HEK293T (cell line): ENCODE measurements at regions not wholly inside any gene's neighbourhood (a gene's known extent, or its start where the extent isn't known, plus 50 kb on each side); places are given as distances from the start of the nearest gene placed in this dataset.

ENCODE experiments used
- CTCF ChIA-PET: fragments of 350-600 bp; formaldehyde crosslinking; extraction: SDS; loops from one replicate; lab custom pipeline; 2021; ENCODE audit warnings: antibody characterized with exemption, inconsistent platforms; lab: Yijun Ruan, JAX
- POLR2A ChIA-PET: fragments of 350-600 bp; formaldehyde crosslinking; extraction: SDS; loops from one replicate; lab custom pipeline; 2020; ENCODE audit warnings: antibody characterized with exemption, inconsistent platforms; lab: Yijun Ruan, JAX
- DNase-seq: peaks from one replicate; pipeline ENCODE4 v3.0.0; 2012; ENCODE audit warnings: mixed read lengths; ENCODE audit errors: extremely low spot score
- ARNT ChIP-seq: fragments of 450-650 bp; IDR thresholded peaks from 2 replicates; pipeline ENCODE4 v1.6.1; 2017; ENCODE audit warnings: mild to moderate bottlenecking
- BHLHE40 ChIP-seq: fragments of 450-650 bp; IDR thresholded peaks from 2 replicates; pipeline ENCODE4 v1.6.1; 2016; ENCODE audit warnings: mild to moderate bottlenecking, moderate library complexity, borderline replicate concordance
- CTBP1 ChIP-seq: fragments of 450-650 bp; IDR thresholded peaks from 2 replicates; pipeline ENCODE4 v1.6.1; 2016; ENCODE audit warnings: borderline replicate concordance
- ELF4 ChIP-seq: fragments of 450-650 bp; IDR thresholded peaks from 2 replicates; pipeline ENCODE4 v1.6.1; 2017; ENCODE audit warnings: antibody characterized with exemption
- FOXA1 ChIP-seq: fragments of 450-650 bp; IDR thresholded peaks from 2 replicates; pipeline ENCODE4 v1.6.1; 2016; ENCODE audit warnings: mild to moderate bottlenecking
- FOXK2 ChIP-seq: fragments of 450-650 bp; IDR thresholded peaks from 2 replicates; pipeline ENCODE4 v1.6.1; 2016; ENCODE audit warnings: mild to moderate bottlenecking
- FOXM1 ChIP-seq: fragments of 450-650 bp; IDR thresholded peaks from 2 replicates; pipeline ENCODE4 v1.6.1; 2017; ENCODE audit warnings: mild to moderate bottlenecking, borderline replicate concordance
- HDGF ChIP-seq: fragments of 450-650 bp; IDR thresholded peaks from 2 replicates; pipeline ENCODE4 v1.6.1; 2017; ENCODE audit warnings: antibody characterized with exemption, borderline replicate concordance
- L3MBTL2 ChIP-seq: fragments of 450-650 bp; conservative IDR thresholded peaks from 2 replicates; pipeline ENCODE4 v1.6.1; 2016; ENCODE audit warnings: mild to moderate bottlenecking
- LEF1 ChIP-seq: fragments of 450-650 bp; IDR thresholded peaks from 2 replicates; pipeline ENCODE4 v1.6.1; 2017; ENCODE audit warnings: mild to moderate bottlenecking, borderline replicate concordance
- NFRKB ChIP-seq: fragments of 450-650 bp; IDR thresholded peaks from 2 replicates; pipeline ENCODE4 v1.6.1; 2016; ENCODE audit warnings: mild to moderate bottlenecking, moderate library complexity
- SP1 ChIP-seq: fragments of 450-650 bp; IDR thresholded peaks from 2 replicates; pipeline ENCODE4 v1.6.1; 2017
- SUZ12 ChIP-seq: fragments of 450-650 bp; IDR thresholded peaks from 2 replicates; pipeline ENCODE4 v1.6.1; 2016; ENCODE audit warnings: mild to moderate bottlenecking
- TARDBP ChIP-seq: fragments of 450-650 bp; IDR thresholded peaks from 2 replicates; pipeline ENCODE4 v1.6.1; 2016
- ZNF384 ChIP-seq: fragments of 450-650 bp; IDR thresholded peaks from 2 replicates; pipeline ENCODE4 v1.6.1; 2016
- TF ChIP-seq, protein P1 (sequence below): fragments of 450-650 bp; IDR thresholded peaks from 2 replicates; pipeline ENCODE4 v1.6.1; 2016

DNA sequence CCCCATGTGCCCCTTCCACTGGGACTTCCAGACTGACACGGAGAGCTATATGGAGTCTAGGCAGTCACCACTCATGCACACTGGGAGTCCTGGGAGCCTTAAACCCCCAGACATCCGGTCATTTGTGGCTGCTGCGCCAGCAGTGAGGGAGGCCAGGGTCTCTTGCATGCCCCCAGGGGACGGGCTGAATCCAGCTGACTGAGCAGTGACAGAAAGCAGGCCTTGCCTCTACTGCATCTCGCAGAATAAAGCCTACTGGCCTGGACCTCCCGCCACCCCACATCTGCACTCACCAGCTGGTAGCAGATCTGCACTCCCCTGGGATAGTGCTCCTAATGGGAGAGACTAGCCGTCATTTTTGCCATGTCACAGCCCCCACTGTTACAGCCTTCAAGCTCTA lies 1234.2 kb downstream of the FAM133A start:
- ChIA-PET CTCF (no interaction called here), POLR2A (no interaction called here)
- no peak for TF ChIP-seq ZNF384
- no peak for TF ChIP-seq HDGF
- TF ChIP-seq NFRKB: no peak
- TF ChIP-seq SUZ12: no peak
- no peak for TF ChIP-seq LEF1
- TF ChIP-seq FOXA1: no peak
- TF ChIP-seq CTBP1: no peak
- no peak for DNase-seq

GRCh38 chrX:94908648-94909047 lies 1234.6 kb downstream of the FAM133A start:
- ChIA-PET POLR2A (no interaction called here), CTCF (no interaction called here)
- no peak for TF ChIP-seq HDGF
- TF ChIP-seq TARDBP: no peak
- TF ChIP-seq FOXM1: no peak
- TF ChIP-seq FOXA1: no peak
- TF ChIP-seq SUZ12: no peak
- TF ChIP-seq, protein P1, sequence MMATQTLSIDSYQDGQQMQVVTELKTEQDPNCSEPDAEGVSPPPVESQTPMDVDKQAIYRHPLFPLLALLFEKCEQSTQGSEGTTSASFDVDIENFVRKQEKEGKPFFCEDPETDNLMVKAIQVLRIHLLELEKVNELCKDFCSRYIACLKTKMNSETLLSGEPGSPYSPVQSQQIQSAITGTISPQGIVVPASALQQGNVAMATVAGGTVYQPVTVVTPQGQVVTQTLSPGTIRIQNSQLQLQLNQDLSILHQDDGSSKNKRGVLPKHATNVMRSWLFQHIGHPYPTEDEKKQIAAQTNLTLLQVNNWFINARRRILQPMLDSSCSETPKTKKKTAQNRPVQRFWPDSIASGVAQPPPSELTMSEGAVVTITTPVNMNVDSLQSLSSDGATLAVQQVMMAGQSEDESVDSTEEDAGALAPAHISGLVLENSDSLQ: no peak
- TF ChIP-seq BHLHE40: no peak
- no peak for TF ChIP-seq LEF1
- no peak for TF ChIP-seq ELF4
- no peak for TF ChIP-seq L3MBTL2
- no peak for TF ChIP-seq ZNF384
- no peak for TF ChIP-seq SP1
- TF ChIP-seq ARNT: no peak
- no peak for TF ChIP-seq CTBP1
- no peak for TF ChIP-seq NFRKB
- no peak for TF ChIP-seq FOXK2
- DNase-seq: no peak

DNA sequence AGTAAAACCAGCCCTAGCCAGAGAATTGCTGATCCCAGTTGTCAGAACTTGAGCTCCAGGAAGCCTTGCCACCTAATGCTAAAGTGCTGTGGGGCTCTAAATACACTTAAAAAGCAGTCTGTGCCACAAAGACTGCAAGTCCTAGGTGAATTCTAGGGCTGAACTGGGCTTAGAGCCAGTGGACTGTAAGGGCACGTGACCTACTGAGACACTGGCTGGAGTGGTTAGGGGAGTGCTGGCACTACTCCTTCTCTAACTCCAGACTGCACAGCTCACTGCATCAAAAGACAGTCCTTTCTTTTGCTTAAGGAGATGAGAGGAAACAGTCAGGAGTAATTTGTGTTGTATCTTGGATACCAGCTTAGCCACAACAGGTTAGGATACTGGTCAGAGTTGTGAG lies 1240.2 kb downstream of the FAM133A start:
- ChIA-PET CTCF (no interaction called here), POLR2A (no interaction called here)
- no peak for DNase-seq
- TF ChIP-seq CTBP1: no peak
- no peak for TF ChIP-seq FOXM1
- TF ChIP-seq, protein P1: no peak
- TF ChIP-seq HDGF: no peak
- TF ChIP-seq NFRKB: no peak
- no peak for TF ChIP-seq ZNF384
- TF ChIP-seq ARNT: no peak
- no peak for TF ChIP-seq SP1
- no peak for TF ChIP-seq SUZ12
- no peak for TF ChIP-seq FOXK2
- no peak for TF ChIP-seq ELF4
- no peak for TF ChIP-seq BHLHE40
- no peak for TF ChIP-seq FOXA1
- TF ChIP-seq L3MBTL2: no peak

GRCh38 chrX:94932278-94932965 lies 1258.4 kb downstream of the FAM133A start:
- no peak for DNase-seq
- ChIA-PET POLR2A (no interaction called here), CTCF (no interaction called here)
- TF ChIP-seq NFRKB (no peak), FOXM1 (no peak), SP1 (no peak), FOXA1 (no peak), ARNT (no peak), TARDBP (no peak), LEF1 (no peak), BHLHE40 (no peak)
- TF ChIP-seq, protein P1: no peak

GRCh38 chrX:94936722-94937121 lies 1262.7 kb downstream of the FAM133A start:
- no peak for DNase-seq
- ChIA-PET POLR2A (no interaction called here), CTCF (no interaction called here)
- TF ChIP-seq FOXM1: no peak
- TF ChIP-seq LEF1: no peak
- no peak for TF ChIP-seq ELF4
- no peak for TF ChIP-seq NFRKB
- no peak for TF ChIP-seq ZNF384
- TF ChIP-seq FOXK2: no peak
- no peak for TF ChIP-seq CTBP1
- TF ChIP-seq L3MBTL2: no peak
- no peak for TF ChIP-seq HDGF
- TF ChIP-seq TARDBP: no peak
- TF ChIP-seq SUZ12: no peak
- no peak for TF ChIP-seq FOXA1
- no peak for TF ChIP-seq ARNT
- TF ChIP-seq, protein P1: no peak
